Colonic mucosa (tissue), 4 donors: ENCODE measurements at regions not wholly inside any gene's neighbourhood (a gene's known extent, or its start where the extent isn't known, plus 50 kb on each side); places are given as distances from the start of the nearest gene placed in this dataset.
A peak's percentile ranks its signal among the peaks of the same experiment; 100 is the strongest.

Source experiments
- DNase-seq: peaks from one replicate; pipeline ENCODE4 v3.0.0-alpha.2; 2020
- H3K27ac ChIP-seq: fragments of 200-600 bp; one replicate; pipeline ENCODE4 v1.8.0; 2021
- H3K27me3 ChIP-seq: fragments of 200-600 bp; one replicate; pipeline ENCODE4 v1.8.0; 2021
- H3K36me3 ChIP-seq: fragments of 200-600 bp; one replicate; pipeline ENCODE4 v1.8.0; 2021
- H3K4me1 ChIP-seq: fragments of 200-600 bp; one replicate; pipeline ENCODE4 v1.8.0; 2021; ENCODE audit warnings: mild to moderate bottlenecking
- H3K4me3 ChIP-seq: fragments of 200-600 bp; one replicate; pipeline ENCODE4 v1.8.0; 2021
- H3K9ac ChIP-seq, 2 donors: one replicate each; pipeline ENCODE4 v1.7.0; 2013; ENCODE audit warnings: control low read depth in 2 of 2, low read depth in 2 of 2, low read length in 2 of 2
- H3K9me3 ChIP-seq: fragments of 200-600 bp; one replicate; pipeline ENCODE4 v1.8.0; 2021
- CTCF ChIP-seq: fragments of 200-600 bp; IDR thresholded peaks from one replicate; pipeline ENCODE4 v1.8.0; 2022; ENCODE audit warnings: antibody characterized with exemption, mild to moderate bottlenecking
- intact Hi-C: fragments of 100-400 bp; cut with DNase I; formaldehyde crosslinking; loops from one replicate; pipeline ENCODE4 v1.14.1; 2022
- donor health status: healthy.
- donor health status: DM: no; HTN: no; CAD: no.
- donor health status: DM: no; HTN: no; CAD: no.

GRCh38 chrX:79080141-79080540, 64.3 kb upstream of the GPR174 start:
- no peaks in the 10 kb centered on the region for H3K4me1 ChIP-seq
- no peaks in the 10 kb centered on the region for H3K36me3 ChIP-seq
- TF ChIP-seq CTCF, result no peak
- H3K9ac ChIP-seq, result no peak overlapping the region
- H3K27me3 ChIP-seq, result no peaks in the 10 kb centered on the region
- DNase-seq, result no peak
- no peaks in the 10 kb centered on the region for H3K9me3 ChIP-seq
- no peak overlapping the region for H3K4me3 ChIP-seq
- intact Hi-C loops, result loop anchor here (10.0 kb wide), 1 partner anchor 525 kb away; no protein-coding TSS in a partner anchor
- no peak overlapping the region for H3K27ac ChIP-seq

GRCh38 chrX:79081895-79082512, 62.5 kb upstream of the GPR174 start:
- Histone ChIP-seq H3K4me1 (no peaks in the 10 kb centered on the region), H3K9ac (no peak overlapping the region), H3K9me3 (no peaks in the 10 kb centered on the region), H3K27ac (no peak overlapping the region), H3K4me3 (no peak overlapping the region), H3K36me3 (no peaks in the 10 kb centered on the region), H3K27me3 (no peaks in the 10 kb centered on the region)
- intact Hi-C loops, result loop anchor here (10.0 kb wide), 1 partner anchor 527 kb away; no protein-coding TSS in a partner anchor
- peak; percentile 55 for TF ChIP-seq CTCF
- DNase-seq, result peak; percentile 19

- no peaks in the 10 kb centered on the region for H3K27me3 ChIP-seq
- H3K4me1 ChIP-seq, result no peaks in the 10 kb centered on the region
- no peak for TF ChIP-seq CTCF
- no peak for DNase-seq
- H3K27ac ChIP-seq, result no peak overlapping the region
- H3K4me3 ChIP-seq, result no peak overlapping the region
- intact Hi-C loops, result loop anchor here (10.0 kb wide), 1 partner anchor 528 kb away; no protein-coding TSS in a partner anchor
- no peaks in the 10 kb centered on the region for H3K36me3 ChIP-seq
- H3K9me3 ChIP-seq, result no peaks in the 10 kb centered on the region
- no peak overlapping the region for H3K9ac ChIP-seq
Measured at GRCh38 chrX:79082899-79083298, 61.6 kb upstream of the GPR174 start.

DNA sequence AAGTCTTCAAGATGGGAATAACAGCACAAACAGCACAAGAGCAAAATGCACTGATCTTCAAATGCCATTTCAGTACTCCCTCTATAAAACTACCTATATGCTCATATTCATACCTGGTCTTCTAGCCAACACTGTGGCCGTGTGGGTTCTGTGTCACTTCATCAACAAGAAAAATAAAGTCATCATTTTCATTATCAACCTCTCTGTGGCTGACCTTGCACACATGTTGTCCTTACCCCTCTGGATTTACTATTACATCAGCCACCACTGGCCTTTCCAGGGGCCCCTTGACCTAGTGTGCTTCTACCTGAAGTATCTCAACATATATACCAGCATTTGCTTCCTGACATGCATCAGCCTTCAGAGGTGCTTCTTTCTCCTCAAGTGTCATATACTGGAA, 59.6 kb upstream of the GPR174 start:
- DNase-seq, result no peak
- no peak for TF ChIP-seq CTCF
- intact Hi-C loops, result loop anchor here (10.0 kb wide), 1 partner anchor 530 kb away; no protein-coding TSS in a partner anchor
- Histone ChIP-seq H3K9ac (no peak overlapping the region), H3K9me3 (no peaks in the 10 kb centered on the region), H3K36me3 (no peaks in the 10 kb centered on the region), H3K4me3 (no peak overlapping the region), H3K27ac (no peak overlapping the region), H3K27me3 (no peaks in the 10 kb centered on the region), H3K4me1 (no peaks in the 10 kb centered on the region)

GRCh38 chrX:79089896-79090584, 54.4 kb upstream of the GPR174 start:
- Histone ChIP-seq H3K4me1 (no peaks in the 10 kb centered on the region), H3K4me3 (no peak overlapping the region), H3K36me3 (no peaks in the 10 kb centered on the region), H3K27ac (no peak overlapping the region), H3K27me3 (no peaks in the 10 kb centered on the region), H3K9ac (no peak overlapping the region), H3K9me3 (no peaks in the 10 kb centered on the region)
- no peak for TF ChIP-seq CTCF
- no peak for DNase-seq
- intact Hi-C loops, result loop anchor here (10.0 kb wide), 1 partner anchor 535 kb away; no protein-coding TSS in a partner anchor
